HG02870 (cell line): ENCODE measurements at regions not wholly inside any gene's neighbourhood (a gene's known extent, or its start where the extent isn't known, plus 50 kb on each side); places are given as distances from the start of the nearest gene placed in this dataset.

Experiments
- ATAC-seq: cut with Tn5 transposase; IDR thresholded peaks from one replicate; pipeline ENCODE4 v1.9.1; 2021; ENCODE audit warnings: mild to moderate bottlenecking, moderate library complexity; ENCODE audit not compliant: unreplicated experiment

DNA sequence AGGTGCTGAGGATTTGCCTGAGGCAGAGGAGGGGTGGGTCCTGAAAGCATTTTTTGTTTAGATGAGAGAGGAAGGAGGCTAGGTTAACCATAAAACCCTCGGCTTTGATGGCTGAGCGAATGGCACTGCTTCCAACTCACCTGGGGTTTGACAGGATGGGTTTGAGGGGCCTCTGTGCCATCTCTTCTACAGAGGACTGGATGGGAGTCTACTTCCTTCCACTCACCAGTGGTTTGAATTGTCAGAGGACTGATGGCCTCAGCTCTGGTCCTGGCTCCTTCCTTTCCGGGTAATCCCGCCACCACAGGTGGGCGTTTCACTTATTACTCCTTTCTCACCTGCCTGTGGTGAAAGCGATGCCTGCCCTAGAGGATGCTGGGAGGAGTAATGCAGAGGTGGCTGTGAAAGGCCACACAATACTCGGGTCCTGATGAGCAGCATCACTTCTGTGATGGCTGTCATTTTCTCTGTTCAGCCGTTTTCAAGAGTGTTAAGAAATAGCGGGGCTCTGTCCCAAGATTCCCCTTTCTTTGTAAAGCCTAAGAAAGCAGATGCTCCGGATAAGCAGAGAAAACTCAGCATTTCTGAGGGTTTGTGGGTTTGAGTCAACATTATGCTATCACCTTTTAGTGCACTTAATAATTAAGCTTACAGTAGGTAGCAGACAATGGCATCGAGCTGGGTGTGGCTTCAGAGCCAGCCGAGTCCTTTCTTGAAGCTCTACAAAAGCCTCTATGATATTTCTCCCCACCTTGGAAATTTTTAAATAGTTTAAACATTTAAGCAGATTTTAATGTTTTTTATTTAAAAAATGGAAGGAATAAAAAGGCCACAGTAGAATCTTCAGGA, 220.7 kb downstream of the HLX start:
- no peak for ATAC-seq

DNA sequence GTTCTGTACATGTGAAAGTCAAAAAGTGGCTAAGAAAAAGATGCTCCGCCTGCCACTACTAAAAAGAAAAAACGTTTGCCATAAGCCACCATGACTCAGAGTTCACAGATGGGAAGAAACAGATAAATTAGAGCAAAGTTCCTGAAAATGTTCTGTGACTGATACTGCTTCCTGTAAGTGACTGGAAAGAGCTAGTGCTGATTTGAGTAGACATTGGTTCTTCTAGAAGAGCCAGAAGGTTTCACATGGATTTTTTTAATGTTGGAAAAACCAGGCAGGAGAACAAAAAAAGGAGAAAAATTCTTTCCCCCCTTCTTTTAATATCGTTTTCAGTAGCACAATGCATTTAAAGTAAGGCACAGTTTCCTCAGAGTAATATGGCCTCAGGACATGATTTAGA, 221.4 kb downstream of the HLX start:
- ATAC-seq: no peak

DNA sequence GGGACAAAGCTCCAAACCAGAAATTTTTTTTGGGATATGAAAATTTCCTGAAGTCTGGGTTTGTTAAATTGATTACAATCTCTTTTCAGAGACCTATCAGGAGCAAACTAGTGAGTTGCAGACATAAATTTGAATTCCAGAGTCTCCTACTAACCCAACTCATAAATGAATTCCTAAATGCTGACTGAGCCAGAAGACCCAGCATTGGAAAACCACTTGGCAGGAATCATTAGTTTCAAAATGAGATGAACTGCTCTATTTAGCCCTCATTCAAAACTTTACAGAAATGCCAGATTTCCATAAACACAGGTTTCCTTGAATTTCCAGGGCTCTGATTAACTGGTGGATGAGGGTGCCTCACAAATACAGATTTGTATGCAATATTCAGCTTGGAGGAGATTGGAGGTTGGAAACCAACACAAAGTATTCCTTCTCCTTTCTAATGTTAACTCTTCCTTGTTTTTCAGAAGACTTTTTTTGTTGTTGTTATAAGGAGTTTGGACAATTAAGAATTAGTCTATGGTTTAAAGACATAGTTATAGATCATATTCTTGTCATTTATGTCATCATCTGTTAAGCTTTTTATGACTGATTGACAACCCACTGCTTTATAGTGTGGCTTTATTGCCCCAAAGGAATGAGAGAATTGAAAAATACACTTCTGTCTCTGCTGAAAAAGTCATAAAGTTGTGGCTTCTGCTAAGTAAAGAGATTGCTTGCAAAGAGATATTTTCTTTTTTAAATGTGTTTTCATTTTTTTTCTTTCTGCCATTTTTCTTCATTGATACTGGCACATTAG, 222.8 kb downstream of the HLX start:
- no peak for ATAC-seq

DNA sequence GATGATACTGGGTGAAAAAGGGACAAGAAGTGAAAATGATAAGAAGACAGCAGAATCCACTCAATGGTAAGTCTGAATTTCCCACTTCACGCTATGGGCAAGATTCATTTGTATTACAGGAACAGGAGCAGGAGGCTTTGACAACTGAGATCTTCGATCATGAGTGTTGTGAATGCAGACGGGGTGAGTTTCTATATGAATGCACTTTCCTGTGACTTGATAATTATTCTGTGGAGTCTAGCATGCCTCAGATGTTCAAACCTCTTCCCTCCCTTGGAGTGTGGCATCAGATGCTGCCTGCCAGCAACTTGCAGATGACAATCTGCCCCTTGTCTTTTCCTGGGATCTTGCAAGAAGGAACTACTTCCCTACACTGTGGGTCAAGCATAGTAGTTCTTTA, 225.4 kb downstream of the HLX start:
- ATAC-seq: no peak

DNA sequence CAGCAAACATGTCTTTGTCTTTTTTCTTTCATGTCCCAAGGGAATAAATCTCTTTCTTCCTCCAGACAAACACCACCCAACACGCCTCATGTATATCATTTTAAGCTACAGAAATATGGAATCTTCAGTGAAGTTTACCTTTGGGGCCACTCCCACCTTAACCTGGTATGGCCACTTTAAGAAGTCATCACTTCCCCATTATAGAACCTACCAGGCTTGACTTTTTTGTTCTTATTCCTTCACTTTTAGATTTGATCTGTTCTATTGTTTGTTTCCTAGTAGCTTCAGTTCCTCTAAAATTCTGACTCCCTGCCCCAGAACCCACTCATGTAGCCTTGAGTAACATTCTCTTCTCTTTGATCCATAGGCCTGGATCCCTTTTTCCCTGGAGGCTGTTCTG, 226.3 kb downstream of the HLX start:
- ATAC-seq: no peak

DNA sequence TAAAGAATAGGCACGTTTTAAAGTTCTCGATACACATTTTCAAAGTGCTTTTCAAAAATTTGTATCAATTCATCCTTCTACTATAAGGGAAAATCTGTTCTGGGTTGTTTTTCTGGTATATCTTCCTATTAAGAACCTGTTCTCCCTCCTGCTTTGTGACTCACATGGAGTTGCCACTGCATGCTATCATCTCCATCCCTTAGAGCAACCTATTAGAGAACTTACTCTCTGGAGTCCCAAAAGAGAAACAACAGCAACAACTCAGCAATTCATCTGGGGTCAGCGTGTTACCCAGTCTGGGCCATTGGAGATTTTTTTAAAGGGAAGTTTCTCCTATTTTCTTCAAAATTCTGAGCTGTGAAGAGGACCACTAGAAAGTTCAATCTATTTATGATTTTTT, 227.4 kb downstream of the HLX start:
- ATAC-seq: no peak

DNA sequence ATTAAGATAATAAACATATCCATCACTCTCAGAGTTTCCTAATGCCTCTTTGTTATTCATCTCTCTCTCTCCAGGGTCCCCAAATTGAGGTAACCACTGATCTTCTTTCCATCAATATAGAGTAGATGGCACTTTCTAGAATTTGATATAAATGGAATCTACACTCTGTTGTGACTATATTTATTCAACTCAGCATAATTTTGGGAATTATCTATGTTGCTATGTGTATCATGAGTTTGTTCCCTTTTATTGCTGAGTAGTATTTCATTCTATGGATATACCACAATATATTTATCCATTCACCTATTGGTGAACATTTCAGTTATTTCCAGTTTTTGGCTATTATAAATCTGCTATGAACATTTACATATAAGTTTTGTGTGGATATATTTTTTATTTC, 230.7 kb downstream of the HLX start:
- ATAC-seq: no peak

DNA sequence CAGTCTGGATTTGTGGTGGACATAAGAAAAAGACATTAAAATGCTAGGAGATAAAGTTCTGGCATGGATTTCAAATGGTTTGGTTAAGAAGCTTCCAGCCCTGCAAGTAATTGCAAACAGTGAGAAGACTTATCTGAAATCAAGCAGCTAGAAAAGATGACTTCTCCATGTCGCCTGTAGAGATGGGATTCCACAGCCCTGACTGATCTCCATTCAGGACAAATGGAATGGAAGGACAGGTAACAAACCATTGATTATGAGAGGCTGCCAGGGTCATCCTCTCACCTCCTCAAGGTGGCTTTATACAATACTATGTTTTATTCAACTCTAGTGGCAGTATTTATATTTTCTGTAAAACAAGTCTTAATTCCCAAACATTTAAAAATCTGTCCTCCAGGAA, 237.9 kb downstream of the HLX start:
- ATAC-seq: no peak

DNA sequence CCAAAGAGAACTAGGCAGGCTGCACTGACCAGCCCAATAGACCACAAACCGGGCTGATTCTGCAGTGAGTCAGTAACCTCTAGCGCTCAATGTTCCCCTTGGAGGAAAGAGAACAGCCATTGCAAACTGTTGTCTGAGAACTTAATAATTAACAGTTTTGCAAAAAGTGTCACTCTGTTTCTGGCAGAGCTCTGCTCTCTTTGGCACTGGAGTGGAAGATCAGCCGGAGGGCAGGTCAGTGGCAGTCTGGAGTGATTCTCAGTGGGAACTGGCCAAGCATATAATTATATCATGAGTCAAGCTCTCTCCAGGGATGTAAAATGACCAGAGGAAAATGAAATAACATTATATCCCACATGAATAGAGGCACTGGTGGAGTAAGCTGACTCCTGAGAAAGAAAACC, 238.3 kb downstream of the HLX start:
- no peak for ATAC-seq

DNA sequence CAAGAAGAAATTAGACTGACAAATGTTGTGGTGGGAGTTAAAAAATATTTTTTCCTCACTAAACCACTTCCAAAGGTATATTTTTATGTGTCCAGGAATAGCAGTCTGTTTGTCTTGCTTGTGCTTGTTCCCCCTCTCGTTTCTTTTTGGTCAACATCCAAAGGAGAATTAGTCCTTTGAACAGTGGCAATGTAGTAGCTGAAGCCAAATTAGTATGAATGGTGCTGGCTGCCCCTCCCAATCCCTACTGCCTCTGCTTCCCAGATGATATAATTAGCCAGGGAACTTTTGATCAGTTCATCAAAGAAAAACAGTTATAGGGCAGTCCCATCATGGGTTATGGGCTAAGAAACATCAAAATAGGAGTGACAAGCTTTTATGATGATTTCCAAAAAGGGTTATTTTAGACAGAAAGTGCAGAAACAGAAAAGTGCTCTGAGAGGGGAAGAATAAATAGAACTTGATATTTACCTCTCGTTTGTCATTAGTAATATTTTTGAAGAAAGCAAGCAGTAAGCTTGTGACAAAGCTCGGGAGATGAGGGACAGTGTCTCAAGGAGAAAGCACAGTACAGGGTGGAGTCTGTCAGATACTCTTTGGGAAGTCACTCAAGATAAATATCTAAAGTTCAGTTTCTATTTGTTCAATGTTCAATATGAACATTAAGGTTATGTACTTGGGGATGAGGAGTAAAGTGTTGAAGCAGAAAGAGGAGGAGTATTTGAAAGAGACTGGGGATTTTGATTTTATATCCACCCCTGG, 239.1 kb downstream of the HLX start:
- no peak for ATAC-seq

DNA sequence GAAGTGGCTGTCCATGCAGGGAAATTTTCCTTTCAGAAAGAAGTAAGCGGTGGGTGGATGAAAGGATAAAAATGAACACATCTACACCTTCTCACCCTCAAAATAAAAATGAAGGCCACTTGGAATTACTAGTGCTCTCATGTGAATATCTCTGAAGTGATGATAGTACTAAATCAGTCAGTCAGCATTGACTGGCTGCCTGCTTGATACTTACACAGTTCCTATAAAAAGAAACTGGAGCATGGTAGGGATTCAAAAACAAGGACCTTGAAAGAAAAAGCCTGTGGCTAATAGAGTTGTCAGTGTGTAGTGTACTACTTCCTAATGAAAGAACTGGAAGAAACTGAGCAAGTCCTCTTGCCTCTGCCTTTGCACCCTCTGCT, 239.7 kb downstream of the HLX start:
- ATAC-seq: no peak

DNA sequence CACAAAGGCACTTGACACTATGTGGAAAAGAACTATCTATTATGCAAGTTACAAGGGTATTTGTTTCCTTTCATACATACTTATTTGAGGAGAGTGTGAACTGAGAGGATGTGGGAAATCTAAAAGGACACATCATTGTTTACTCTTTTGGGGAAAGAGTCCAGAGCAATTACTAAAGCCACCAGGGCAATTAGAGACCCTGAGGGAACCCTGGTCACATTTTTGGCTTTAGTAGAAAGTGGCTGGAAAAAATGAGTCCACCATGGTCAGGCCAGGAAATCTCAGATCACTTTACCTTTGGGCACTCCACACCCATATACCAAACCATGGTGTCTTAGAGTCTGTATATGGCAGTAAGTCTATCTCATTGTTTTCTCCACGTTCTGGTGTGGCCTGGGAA, 243.3 kb downstream of the HLX start:
- ATAC-seq: no peak

DNA sequence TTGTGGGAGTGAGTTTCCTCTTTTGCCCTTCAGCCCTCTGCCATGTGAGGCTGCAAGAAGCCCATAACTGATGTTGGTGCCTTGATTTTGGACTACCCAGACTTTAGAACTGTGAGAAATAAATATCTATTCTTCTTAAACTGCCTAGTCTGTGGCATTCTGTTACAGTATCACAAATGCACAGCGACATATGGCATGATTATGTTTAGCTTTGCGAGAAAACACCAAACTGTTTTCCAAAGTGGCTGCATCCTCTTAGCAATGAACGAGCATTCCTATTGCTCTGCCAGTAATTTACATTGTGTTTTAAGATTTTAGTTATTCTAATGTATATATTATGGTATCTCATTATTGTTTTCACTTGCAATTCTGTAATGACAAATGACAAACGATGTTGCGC, 246.7 kb downstream of the HLX start:
- no peak for ATAC-seq

DNA sequence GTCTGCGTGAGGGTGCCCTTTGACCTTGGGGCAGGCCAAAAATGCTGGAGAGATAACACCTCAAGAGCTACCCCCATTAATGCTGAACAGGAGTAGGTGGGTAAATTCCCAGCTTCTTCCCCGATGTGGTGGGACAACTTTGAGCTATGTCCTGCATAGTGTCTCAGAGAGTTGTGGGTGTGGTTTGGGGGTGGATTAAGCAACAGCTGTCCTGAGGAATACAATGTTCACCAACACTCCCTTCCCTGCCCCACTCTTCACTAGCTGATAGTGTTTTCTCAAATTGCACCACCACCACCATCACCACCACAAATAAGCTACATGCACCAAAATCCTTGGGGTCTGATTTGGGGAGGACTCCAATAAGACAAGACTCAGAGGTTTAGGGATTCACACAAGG, 258.4 kb downstream of the HLX start:
- ATAC-seq: no peak

DNA sequence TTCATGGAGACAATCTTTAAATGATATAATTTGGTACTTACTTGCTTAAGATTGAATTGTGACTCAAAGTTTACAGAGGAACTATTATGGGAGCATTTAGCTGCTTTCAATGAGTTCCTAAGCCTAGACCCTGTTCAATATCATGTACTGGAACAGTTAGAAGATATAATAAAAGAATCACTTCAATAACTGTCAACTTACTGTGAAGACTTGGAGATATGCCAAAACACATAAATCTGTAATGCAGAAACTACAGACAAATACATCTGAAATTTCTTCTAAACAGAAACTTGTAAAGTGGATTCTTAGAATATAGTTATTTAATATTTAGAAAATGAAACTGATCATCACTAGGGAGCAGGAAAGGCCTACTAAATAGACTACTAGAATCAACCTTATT, 259.3 kb downstream of the HLX start:
- no peak for ATAC-seq

DNA sequence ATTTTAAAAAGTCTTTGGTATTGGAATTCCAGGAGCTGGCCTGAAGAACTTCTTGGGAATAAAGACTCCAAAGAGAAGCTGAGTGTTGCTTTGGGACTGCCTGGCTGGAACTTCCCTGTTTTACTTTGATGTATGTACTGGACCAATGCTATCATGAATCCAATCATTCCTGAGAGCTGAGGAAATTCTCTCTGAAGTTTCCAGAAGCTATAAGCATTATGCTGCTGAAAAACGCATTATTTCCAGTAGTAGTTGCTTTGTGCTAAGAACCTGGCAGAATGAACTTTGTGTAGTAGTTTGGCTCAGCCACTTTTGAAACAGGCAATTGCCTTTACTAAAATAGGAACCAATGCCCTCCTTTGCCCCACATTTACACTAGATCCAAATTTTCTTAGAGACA, 260.7 kb downstream of the HLX start:
- ATAC-seq: no peak

DNA sequence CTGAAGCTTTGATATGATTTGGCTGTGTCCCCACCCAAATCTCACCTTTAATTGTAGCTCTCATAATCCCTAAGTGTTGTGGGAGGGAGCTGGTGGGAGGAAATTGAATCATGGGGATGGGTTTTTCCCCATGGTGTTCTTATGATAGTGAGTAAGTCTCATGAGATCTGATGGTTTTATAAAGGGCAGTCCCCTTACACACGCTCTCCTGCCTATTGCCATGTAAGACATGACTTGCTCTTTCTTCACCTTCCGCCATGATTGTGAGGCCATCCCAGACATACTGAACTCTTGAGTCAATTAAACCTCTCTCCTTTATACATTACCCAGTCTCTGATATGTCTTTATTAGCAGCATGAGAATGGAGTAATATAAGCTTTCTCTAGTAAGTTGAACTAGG, 261.9 kb downstream of the HLX start:
- no peak for ATAC-seq

DNA sequence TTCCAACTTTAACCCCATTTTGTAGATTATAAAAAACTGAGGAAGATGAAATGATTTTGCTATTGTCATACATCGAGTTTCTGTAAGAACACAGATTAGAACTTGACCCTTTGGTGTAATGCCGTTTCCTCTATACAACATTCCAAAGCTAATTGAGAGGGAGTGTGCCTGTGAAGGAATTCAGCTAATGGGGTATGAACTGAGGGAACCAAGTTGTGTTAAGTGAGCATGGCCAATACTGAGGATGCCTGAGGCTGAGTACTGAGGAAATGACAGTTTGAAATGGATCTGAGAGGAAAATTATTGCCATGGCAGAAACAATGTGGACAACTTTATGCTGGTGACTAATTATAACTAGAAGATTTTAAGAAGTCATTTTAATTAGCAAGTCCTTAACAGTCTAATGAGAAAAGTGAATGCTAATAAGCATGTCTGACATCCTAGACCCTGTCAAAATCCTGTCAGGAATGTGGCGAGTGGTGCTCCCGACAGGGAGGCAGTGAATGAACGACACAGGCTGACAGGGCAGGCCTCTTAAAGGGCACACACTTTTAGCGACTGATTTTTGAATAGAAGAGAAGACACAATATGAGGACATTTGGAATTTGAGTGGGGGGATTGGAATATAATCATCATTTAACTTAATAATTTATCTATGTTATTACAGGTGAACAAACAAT, 262.5 kb downstream of the HLX start:
- ATAC-seq: no peak

DNA sequence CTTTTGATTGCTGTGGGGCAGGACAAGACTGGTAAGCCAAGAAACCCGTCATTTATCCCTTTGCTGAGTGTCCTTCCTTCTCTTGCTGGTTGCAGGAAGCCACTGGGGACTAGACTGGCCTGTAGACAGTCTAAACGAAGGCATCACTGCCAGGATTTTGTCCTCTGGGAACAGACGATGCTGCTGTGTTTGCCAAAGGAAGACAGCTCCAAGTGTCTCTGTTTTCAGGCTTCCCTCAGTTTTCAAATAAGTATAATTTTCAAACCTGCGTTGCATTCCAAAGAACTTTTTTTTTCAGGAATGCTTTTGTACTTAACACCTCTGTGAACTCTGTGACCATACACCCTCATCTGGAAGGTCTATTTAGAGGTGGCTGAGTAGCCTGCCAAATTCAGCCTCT, 269.4 kb downstream of the HLX start:
- no peak for ATAC-seq

DNA sequence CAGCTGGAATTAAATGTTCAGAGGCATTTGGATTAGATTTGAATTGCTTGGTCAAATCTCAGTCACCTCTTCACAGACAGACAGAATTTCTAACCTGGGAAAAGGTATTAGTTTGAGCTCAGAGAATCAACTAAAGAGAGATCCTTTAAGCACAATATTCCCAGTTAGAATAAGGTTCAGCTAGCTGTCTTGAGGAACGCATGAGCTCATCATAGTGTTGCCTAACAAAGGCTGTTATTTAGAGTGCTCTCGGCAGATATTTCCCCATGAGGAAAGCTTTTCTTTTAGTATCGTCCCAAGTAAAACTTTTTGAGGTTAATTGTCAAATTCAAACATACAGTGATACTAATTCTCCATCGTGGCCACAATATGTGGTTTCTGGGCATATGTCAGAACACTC, 269.9 kb downstream of the HLX start:
- no peak for ATAC-seq

DNA sequence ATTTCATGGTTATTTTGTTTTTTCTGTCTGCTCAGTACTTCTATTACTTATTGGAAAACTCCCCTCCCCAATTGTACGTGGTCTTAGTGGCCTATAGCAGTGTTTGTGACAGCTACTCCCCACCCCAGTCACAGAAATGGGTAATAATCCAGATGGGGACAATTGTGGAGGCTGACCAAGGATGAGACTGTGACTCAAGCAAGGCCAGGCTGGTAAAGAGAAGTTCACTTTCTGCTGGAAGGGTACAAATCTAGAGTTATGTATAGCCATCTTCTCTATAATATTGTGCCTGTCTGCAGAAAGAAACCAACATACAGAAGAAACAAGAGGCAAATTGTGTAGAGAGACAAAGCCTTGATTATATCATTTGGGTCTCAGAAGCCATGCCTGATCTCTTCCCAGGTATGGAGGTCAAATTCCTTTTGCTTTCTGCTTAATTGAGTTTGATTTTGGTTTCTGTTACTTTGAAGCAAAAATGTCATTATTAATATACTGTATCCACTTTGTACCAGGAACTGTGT, 270.4 kb downstream of the HLX start:
- ATAC-seq: no peak
